Fibroblast of skin of right quadriceps (primary cell): ENCODE measurements at regions not wholly inside any gene's neighbourhood (a gene's known extent, or its start where the extent isn't known, plus 50 kb on each side); places are given as distances from the start of the nearest gene placed in this dataset.

Experiments
- DNase-seq: peaks from one replicate; pipeline ENCODE4 v3.0.0-alpha.2; 2013

DNA sequence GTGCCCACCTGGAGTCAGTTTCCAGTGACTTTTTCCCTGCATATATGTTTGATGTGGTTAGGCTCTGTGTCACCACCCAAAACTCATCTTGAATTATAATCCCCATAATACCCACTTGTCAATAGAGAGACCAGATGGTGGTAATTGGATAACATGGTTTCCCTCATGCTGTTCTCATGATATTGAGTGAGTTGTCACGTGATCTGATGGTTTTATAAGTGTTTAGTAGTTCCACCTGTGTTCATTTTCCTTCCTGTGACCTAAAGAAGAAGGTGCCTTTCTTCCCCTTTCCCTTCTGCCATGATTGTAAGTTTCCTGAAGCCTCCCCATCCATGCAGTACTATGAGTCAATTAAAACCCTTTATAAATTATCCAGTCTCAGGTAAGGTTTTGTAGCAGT lies 740.9 kb downstream of the ARAP2 start:
- DNase-seq = no peak

DNA sequence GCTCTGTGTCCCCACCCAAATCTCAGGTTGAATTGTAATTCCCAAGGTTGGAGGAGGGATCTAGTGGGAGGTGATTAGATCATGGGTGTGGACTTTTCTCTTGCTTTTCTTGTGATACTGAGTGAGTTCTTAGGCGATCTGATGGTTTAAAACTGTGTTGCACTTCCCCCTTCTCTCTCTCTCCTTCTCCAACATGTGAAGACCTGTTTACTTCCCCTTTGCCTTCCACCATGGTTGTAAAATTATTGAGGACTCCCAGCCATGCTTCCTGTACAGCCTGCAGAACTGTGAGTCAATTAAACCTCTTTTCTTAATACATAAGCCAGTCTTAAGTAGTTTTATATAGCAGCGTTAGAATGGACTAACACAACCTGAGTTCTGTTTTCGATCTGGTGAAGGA lies 738.2 kb downstream of the ARAP2 start:
- DNase-seq = no peak

DNA sequence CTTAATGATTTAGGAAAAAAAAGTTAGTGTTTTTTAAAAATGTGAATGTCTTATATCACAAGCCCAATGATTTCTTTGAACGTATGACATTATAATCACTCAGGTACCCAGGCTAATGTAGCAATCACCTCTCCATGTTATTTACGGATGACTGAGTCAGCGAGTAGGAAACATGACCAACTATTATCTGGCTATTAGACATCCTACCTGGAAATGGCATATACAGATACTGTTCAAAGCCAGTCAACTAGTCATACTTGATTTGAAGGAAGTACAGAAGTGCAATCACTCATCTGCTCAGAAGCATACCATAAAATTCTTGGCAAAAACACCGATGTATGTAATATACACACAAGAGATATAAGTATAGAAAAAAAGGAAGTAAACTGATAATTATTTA lies 732.5 kb downstream of the ARAP2 start:
- DNase-seq = no peak

DNA sequence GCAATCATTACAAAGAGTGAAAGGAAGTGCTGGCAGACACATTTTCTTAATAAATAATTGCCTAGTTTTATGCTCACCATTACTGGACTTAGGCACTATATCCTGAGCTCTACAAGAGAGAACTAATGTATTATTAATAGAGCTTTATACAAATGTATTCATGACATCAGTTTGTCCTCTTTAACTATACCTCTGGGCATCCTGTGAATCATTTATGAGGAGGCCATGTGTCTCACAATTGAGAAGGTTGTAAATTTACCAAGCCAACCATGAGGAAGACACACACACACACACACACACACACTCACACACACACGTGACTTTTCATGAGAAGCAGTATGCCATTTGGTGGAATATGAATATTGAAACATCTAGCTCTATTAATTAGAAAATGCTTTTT lies 728.2 kb downstream of the ARAP2 start:
- no peak for DNase-seq

DNA sequence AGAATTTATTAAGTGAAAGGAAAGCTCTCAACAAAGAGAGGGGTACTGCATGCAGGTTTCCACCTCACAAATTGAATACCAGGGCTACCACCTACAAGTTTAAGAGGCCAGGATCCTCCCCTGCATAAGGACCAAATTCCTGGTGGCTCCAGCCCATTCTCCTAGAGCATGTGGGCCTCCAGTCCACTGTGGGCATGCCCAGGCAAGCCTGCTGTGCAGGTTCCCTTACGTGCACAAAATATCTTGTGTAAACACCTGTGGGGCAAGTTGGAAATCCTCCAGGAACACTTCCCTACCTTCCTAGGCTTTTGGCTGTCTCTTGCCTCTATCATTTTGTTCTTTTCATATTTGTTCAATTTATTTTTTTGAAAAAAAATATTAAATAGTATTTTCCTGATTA lies 724.3 kb downstream of the ARAP2 start:
- DNase-seq = no peak

DNA sequence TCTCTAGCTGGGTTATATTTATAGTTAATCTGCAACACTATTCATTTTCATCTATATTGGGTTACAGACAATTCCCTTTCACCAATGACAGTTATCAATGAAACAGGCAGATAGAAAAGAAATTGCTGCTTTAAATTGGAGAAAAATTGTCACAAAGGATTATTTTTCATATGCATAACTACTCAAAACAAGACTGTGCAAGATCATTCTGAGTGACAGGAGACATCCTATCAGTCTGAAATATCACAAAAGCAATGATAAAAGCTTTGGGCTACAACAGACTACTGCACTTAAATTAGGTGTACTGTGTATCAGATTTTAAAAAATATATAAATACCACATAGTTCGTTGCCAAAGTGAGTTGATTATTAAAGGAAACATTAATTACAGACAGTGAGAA lies 722.6 kb downstream of the ARAP2 start:
- no peak for DNase-seq

DNA sequence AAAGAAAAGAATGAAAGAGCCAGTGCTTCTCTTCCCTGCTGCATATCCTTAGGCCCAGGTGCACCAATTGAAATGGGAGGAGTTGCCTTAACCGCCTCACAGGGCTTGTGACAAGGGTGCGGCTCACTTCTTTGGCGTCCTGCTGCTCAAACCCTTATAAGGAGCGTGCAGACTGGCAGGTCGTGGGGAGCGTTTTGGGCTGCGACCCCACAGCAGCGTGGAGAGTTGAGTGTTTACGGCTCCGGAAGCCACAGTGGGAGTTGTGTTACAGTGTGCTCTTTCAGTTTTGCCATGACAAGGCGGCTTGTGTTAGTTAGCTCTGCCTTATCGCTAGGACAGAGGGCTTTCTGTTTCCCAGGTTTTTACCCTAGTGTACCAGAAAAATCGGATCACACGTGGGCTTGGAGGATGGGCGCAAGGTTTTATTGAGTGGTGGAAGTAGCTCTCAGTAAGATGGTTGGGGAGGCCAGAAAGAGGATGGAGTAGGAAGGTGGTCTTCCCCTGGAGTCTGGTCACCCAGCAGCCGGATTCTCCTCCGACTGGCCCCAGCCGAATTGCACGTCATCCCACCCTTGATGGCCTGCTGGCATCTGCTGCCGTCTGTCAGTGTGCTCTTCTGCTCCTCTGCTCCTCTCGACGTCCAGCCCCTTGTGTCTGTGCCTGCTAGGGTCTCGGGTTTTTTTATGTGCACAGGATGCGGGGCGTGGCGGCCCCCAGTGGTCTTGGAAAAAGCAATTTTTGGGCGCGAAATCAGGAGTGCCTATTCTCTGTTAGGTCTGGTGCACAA lies 718.9 kb downstream of the ARAP2 start:
- DNase-seq = no peak

DNA sequence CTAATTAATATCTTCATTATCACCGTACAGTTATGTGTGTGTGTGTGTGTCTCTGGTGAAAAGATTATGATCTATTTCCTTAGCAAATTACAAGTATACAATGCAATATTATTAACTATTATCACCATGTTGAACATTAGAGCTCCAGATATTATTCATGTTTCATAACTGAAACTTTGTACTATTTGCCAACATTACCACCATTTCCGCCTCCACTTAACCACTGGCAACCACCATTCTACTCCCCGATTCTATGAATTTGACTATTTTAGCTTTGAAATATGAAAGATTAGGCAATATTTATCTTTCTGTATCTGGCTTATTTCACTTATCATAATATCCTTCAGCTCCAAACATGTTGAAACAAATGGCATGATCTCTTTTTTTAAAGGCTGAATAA lies 717.9 kb downstream of the ARAP2 start:
- no peak for DNase-seq

DNA sequence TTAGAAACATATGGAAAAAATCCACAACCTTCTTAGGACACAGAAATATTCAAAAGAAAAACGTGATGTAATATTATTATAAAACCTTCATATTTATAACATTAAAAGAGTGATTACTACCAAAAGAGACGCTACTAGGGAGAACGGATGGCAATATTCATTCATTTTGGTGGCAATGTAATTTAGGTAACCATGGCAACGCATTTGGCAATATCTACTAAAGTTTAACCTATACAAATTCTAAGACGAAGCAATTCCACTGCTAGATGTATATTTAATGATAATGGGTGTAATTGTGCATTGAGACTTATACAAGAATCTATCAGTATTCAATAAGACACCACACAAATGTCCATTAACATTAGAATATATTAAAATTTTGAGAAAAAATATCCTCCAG lies 709.4 kb downstream of the ARAP2 start:
- DNase-seq = no peak

DNA sequence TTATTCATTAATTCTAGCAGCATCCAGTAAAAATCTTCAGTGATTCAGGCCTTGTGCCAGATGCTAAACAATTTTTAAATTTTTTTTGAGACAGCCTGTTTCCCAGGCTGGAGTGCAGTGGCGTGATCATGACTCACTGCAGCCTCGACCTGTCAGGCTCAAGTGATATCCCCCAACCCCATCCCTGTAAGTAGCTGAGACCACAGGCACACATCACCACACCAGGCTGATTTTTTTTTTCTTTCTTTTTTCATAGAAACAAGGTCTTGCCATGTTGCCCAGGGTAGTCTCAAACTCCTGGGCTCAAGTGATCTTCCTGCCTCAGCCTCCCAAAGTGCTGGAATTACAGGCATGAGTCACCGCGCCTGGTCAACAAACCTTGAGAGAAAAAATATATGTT lies 705.5 kb downstream of the ARAP2 start:
- DNase-seq = no peak

DNA sequence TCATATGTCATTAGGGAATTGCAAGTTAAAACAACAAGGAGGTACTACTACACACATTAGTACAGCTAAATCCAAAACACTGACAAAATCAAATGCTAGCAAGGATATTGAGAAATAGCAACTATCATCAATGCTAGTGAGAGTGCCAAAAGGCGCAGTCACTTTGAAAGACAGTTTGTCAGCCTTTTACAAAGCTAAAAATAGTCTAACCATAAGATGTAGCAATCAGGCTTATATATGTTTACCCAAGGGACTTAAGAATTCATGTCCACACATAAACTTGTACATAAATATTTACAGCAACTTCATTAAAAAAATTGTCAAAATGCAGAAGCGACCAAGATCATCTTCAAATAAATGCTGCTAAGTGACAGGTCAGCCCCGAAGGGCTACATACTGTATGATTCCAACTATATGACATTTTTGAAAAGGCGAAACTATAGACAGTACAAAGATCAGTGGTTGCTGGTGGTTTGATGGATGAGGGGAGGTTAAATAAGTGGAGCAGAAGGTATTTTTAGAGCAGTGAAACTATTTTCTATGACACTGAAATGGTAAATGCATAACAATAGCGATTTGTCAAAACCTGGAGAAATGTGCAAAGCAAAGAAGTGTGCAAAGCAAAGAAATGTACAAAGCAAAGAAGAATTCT lies 704.8 kb downstream of the ARAP2 start:
- no peak for DNase-seq

DNA sequence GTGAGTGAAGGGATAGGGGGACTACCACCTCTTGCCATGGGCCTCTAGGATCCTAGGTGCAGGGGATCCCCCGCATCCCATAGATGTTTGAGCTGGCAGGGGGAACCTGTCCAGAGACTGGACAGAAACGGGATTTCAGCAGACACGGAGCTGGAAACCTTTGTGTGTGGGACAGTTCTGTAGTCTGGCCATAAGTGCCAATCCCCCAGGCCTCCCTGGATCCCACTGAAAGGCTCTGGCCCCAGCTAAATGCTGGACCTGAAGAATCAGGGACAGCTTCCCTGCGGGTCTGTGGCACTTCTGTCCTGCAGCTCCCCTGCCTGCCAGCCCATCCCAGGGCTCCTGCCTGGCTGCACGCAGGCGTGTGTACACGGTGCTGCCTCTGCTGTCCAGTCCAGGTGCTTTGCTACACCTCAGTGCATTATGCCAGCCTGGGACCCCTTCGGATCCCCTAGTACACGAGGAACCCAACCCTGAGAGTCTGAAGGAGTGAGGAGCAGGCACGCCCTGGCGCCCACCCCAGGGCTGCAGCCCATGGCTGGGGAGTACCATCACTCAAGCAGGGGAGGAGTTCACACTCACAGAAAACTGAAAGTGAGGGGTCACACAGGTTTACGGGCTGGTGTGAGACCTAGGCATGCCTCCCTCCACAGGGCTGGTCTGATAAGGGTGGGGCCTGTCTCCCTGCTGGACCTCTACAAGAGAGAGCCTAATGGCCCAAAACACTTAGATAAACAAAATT lies 703.0 kb downstream of the ARAP2 start:
- DNase-seq = no peak

DNA sequence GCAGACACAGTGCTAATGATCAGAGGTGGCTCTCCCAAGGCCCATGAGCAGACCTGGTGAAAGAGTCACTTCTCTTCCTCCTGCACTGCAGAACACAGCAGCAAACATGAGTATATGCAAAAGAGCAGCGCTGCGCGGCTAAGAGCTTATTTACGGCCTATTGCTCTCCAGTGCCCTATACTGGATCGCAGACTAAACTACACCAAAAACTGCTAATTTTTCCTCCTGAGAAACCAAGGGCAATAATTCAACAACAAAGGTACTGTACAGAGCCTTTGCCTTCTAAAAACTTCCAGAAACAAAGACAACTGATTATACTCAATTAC lies 702.5 kb downstream of the ARAP2 start:
- no peak for DNase-seq

DNA sequence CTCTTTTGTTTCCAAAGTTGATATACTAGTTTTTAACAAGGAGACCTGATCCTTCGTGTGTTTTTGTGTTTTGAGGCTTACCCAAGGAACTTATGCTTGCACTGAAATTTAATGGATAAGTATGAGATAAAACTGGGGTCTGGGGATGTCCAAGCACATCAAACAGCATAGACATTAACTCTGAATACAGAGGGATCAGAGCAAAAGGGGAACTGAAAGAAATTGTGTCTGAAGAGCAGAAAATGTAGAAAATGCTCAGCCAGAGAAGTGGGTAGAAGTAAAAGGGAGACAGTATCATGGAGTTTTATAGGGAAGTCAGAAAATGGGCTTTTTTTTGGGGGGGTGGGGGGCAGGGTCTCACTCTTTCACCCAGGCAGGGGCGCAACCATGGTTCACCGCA lies 695.4 kb downstream of the ARAP2 start:
- DNase-seq = no peak

DNA sequence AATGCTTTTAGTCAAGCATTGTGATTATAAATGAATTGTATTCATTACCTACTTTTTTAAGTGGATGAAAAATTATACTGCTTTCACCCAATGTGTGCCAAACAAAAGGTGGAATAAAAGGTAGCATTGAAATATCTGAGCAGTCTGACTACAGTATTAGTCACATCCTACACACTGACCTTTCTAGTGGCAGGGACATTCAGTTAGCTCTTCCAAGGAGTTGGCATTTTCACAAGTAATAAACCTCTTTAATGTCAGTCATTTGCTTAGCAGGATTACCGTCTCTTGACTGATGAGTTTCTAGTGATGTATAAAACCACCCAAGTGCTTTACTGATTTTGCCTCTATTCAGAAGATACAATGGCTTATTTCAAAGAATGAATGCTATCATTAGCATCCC lies 687.9 kb downstream of the ARAP2 start:
- DNase-seq = no peak

DNA sequence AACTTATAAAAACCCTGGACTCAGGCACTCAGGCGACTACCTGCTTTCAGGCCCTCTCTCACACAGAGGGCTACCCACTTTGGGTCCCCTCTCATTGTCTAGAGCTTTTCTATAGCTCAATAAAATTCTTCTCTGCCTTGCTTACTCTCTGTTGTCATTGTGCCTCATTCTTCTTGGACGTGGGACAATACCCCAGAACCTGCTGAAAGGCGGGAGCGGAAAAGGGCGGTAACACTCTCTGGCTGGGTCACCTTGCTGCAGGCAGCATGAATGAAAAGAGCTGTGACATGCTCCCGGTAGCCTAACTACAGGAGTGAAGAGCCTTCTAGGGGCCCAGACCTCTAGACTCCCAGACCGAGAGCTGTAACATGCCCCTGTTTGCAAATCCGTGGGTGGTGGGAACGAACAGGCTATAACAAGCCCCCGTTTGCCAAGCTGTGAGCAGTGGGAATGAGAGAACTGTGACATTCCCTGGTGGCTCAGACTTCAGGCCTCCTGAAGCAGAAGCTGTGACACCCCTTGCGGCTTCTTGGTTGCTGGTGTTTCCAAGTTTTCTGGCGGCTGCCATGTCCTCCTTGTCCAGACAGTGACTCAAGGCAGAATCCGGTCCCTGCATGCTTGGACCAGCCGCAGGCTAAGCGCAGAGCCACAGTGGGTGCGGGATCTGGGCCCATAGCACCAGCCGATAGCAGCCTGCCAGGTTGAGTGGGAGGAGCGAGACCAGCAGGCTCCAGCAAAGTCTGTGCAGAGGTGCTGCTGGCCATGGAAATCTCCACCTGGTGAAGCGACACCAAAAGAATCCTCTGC lies 684.6 kb downstream of the ARAP2 start:
- no peak for DNase-seq

DNA sequence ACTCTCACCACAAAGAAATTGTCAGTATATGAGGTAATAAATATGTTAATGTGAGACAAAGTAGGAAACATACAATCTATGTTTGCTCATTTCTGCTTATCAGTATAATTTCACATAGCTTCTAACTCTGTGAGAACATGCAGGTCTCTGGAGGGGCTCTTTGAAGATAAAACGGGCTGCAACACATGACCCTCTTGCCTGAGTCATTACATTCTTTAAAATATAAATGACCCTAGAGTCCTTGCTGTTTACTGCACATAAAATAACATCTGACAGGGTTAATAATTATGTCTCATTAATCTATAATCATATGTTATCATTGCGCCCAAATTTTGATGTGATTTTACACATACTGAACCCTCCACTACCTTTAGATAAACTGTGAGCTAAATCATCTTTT lies 681.5 kb downstream of the ARAP2 start:
- no peak for DNase-seq

DNA sequence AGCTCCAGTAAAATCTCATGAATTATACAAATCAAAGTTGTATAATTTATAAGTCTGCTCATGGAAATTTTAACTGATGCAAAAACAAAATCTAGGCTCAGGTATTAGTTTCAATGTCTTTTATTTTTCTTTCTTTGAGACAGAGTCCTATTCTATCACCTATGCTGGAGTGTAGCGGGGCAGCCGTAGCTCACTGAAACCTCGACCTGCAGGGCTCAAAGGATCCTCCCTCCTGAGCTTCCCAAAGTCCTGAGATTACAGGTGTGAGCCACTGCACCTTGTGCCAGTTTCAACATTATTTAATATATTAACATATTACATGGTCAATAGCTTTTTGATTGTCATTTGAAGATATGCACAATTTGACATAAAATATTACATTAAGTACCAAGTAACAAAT lies 678.7 kb downstream of the ARAP2 start:
- no peak for DNase-seq

DNA sequence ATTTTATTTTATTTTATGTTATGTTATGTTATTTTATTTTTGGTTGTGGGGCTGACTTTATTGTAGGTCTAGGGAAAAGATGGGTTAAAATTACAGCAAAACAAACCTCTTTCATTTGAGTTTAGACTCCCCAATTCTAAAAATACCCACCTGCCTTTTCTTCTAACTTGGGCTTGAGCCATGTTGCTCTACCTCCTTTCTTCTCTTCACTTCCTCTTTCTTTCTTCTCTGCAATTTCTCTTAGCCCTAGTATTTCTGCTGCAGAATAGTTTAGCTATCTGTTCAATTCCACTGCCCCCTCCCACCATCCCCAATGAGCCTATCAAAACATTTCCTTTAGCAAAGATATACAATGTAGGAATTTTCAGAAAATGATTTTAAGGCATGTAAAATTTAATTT lies 653.3 kb downstream of the ARAP2 start:
- DNase-seq = no peak

DNA sequence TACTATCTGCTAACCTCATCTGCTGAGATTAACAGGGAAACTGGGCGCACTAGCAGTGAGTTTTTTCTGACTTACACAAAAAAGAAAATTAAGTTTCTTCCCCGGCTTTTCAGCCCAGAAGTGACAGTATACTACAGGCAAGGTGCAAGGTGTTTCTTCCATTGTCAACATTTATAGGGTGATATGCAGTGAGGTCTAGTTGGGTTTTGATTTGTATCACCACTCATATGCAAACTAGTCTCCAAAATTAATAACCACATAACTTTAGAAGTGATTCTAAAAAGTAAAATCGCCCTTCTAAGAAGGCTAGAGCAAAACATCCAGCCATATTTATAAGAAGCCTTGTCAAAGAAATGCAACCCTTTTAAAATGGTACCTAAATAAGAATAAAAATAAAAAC lies 640.1 kb downstream of the ARAP2 start:
- no peak for DNase-seq

DNA sequence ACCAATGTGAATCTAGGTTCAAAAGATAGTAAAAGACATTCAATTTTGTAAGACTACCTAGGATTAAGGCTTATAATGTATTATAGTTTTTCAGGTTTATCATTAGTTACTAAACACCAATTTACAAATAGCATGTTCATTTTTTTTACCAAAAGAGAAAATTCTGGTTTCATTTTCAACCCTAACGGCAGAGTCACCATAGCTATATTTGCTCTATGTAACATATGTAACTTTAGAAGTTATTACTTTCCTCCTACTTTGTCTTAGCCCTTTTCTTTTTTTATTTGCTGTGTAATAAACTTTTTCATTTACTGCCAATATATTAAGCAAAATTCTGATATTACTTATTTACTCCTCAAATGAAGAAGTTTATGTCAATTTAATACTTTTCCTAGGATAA lies 639.6 kb downstream of the ARAP2 start:
- no peak for DNase-seq

DNA sequence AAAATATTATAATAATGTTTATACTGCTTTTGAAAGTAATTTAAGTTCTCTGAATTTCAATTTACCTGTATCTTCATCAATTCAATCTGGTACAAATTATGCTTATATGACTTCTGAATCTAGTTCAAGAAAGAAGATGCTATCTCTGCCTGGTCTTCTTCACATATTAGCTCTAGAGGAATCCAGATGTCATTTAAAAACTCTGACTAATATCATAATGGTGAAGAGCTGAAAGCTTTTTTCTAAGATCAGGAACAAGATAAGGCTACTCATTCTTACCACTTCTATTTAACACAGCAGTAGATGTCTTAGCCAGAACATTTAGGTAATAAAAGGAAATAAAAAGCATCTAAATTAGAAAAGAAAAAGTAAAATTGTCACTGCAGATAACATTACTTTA lies 636.1 kb downstream of the ARAP2 start:
- no peak for DNase-seq

DNA sequence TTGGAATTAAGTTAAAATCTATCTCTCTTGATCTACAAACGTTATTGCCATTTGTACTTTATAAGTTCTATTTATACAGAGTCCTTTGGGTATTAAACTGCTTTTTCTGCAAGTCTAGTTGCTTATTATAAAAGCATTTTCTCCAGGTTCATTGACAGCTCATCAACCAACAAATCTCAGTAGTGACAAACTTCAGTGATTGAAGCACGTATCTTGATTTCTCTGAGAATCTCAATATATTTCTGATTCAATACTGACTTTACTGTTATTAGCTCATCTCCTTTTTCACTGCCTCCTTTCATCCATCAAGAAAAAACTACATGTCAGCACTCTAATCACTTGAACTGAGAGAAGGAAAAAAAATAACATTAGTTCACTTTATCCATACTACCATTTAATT lies 630.2 kb downstream of the ARAP2 start:
- DNase-seq = no peak

DNA sequence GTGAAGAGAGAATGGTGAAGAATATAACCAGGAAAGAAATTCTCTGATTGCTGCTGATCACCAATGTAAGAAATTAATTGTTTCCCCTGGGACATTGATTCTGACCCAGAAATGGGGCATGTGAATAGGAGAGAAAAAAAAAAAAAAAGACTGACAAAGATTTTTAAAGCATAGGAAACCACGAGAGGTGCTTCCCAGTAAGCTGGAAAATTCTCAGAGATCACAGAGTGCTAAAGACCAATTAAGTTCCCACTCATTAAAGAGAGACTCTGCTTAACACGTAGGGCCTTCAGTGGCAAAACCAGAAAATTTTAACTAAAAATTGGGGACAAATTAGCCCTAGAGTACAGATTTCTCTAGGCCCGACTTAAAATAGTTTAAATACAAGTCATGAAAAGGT lies 604.4 kb downstream of the ARAP2 start:
- DNase-seq = no peak
